ENCODE measurements at regions not wholly inside any gene's neighbourhood (a gene's known extent, or its start where the extent isn't known, plus 50 kb on each side); places are given as distances from the start of the nearest gene placed in this dataset.

DNA sequence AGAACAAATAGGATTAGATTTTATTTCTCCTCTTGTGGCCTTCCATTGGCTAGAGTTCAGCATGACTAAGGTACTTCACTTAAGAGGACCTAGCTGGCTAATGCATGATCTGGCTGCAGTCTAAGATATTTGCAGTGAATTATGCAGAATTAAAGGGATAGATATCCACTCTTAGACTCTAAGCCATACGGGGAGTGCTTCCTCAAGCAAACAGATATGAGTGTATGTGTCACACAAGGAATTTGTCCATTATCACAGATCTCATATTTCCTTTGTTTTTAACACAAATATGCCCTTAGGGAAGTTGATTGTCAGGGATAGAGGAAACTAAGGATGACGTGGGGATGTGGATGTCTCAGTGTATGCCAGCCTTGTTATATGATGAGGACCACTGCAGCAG, 88.1 kb upstream of the DHRS4 start:
- no peak overlapping the region for H3K27ac ChIP-seq
- no peaks in the 10 kb centered on the region for H4K20me1 ChIP-seq (ENCODE audit: insufficient read depth)
- H3K4me2 ChIP-seq = no peak overlapping the region
- no peaks in the 10 kb centered on the region for H3K36me3 ChIP-seq (ENCODE audit: insufficient read depth)
- H3K4me3 ChIP-seq (IDR thresholded peaks at IDR 0.05; ENCODE audit: insufficient read depth, low read depth, low read length) = no peak overlapping the region
- H3K9ac ChIP-seq = no peak overlapping the region
- no peaks in the 10 kb centered on the region for H3K79me2 ChIP-seq (ENCODE audit: insufficient read depth, low read depth)
- TF ChIP-seq, protein P1, sequence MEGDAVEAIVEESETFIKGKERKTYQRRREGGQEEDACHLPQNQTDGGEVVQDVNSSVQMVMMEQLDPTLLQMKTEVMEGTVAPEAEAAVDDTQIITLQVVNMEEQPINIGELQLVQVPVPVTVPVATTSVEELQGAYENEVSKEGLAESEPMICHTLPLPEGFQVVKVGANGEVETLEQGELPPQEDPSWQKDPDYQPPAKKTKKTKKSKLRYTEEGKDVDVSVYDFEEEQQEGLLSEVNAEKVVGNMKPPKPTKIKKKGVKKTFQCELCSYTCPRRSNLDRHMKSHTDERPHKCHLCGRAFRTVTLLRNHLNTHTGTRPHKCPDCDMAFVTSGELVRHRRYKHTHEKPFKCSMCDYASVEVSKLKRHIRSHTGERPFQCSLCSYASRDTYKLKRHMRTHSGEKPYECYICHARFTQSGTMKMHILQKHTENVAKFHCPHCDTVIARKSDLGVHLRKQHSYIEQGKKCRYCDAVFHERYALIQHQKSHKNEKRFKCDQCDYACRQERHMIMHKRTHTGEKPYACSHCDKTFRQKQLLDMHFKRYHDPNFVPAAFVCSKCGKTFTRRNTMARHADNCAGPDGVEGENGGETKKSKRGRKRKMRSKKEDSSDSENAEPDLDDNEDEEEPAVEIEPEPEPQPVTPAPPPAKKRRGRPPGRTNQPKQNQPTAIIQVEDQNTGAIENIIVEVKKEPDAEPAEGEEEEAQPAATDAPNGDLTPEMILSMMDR (conservative IDR thresholded peaks at IDR 0.05; ENCODE audit: low read depth, low read length) = no peak
- H3K4me1 ChIP-seq (ENCODE audit: low read depth, poor library complexity, severe bottlenecking) = no peaks in the 10 kb centered on the region
- H2AFZ ChIP-seq (ENCODE audit: low read depth) = no peak overlapping the region
- H3K27me3 ChIP-seq (ENCODE audit: insufficient read depth, low read depth) = no peaks in the 10 kb centered on the region

DNA sequence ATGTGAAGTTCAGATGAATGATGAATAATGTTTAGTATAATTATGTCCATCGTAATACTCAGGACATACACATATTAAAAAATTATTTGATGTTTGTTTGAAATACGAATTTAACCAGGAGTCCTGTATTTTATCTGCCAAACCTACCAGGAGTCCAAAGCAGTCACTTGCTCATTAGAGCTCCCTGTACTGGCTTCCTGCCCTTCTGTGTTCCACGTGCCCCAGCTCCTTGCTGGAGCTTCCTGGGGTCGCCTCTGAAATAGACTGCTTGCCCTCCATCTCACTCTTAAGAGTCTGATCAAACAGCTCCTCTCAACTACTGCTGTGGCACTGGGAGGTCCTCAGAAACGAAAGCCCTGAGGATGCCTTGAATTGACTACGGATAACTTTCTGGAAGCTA, 87.3 kb upstream of the DHRS4 start:
- Histone ChIP-seq H3K27me3 (ENCODE audit: insufficient read depth, low read depth) (no peaks in the 10 kb centered on the region), H4K20me1 (ENCODE audit: insufficient read depth) (no peaks in the 10 kb centered on the region), H3K79me2 (ENCODE audit: insufficient read depth, low read depth) (no peaks in the 10 kb centered on the region), H3K4me3 (IDR thresholded peaks at IDR 0.05; ENCODE audit: insufficient read depth, low read depth, low read length) (no peak overlapping the region), H3K27ac (no peak overlapping the region), H3K36me3 (ENCODE audit: insufficient read depth) (no peaks in the 10 kb centered on the region), H3K9ac (no peak overlapping the region), H2AFZ (ENCODE audit: low read depth) (no peak overlapping the region), H3K4me1 (ENCODE audit: low read depth, poor library complexity, severe bottlenecking) (no peaks in the 10 kb centered on the region), H3K4me2 (no peak overlapping the region)
- TF ChIP-seq, protein P1 (conservative IDR thresholded peaks at IDR 0.05; ENCODE audit: low read depth, low read length) = no peak

DNA sequence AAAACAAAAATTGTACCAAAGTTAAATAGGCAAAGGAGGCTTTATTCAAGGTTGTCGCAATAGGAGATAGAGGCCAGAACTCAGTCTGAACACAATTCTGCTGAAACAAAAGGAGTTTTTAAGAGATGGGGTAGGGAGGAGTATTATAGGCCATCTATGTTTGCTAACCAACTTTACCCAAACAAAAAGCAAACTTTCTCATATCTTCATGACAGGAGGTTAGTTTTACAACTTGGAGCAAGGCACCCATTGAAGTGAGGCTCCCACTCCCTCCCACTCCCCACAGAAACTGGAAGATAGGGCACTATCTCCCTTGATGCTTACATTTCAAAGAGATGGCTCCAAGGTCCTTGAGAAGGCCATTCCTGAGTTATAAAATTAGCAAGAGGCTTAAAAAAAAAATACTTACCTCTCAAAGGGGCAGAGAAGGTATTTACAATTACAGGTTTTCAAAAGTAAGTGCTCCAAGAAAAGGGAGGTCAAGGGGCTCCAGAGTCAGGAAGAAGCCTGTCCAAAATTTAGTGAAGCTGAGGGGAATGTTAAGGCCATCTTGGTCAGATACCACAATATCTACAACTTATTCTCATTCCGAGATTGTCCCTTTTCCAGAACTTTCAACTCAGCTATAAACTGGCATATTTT, 84.4 kb upstream of the DHRS4 start:
- H3K4me3 ChIP-seq (IDR thresholded peaks at IDR 0.05; ENCODE audit: insufficient read depth, low read depth, low read length) = no peak overlapping the region
- H3K36me3 ChIP-seq (ENCODE audit: insufficient read depth) = no peaks in the 10 kb centered on the region
- TF ChIP-seq, protein P1 (conservative IDR thresholded peaks at IDR 0.05; ENCODE audit: low read depth, low read length) = no peak
- no peaks in the 10 kb centered on the region for H4K20me1 ChIP-seq (ENCODE audit: insufficient read depth)
- H3K4me2 ChIP-seq = no peak overlapping the region
- H2AFZ ChIP-seq (ENCODE audit: low read depth) = no peak overlapping the region
- no peak overlapping the region for H3K27ac ChIP-seq
- no peaks in the 10 kb centered on the region for H3K4me1 ChIP-seq (ENCODE audit: low read depth, poor library complexity, severe bottlenecking)
- H3K27me3 ChIP-seq (ENCODE audit: insufficient read depth, low read depth) = no peaks in the 10 kb centered on the region
- no peak overlapping the region for H3K9ac ChIP-seq
- H3K79me2 ChIP-seq (ENCODE audit: insufficient read depth, low read depth) = no peaks in the 10 kb centered on the region

DNA sequence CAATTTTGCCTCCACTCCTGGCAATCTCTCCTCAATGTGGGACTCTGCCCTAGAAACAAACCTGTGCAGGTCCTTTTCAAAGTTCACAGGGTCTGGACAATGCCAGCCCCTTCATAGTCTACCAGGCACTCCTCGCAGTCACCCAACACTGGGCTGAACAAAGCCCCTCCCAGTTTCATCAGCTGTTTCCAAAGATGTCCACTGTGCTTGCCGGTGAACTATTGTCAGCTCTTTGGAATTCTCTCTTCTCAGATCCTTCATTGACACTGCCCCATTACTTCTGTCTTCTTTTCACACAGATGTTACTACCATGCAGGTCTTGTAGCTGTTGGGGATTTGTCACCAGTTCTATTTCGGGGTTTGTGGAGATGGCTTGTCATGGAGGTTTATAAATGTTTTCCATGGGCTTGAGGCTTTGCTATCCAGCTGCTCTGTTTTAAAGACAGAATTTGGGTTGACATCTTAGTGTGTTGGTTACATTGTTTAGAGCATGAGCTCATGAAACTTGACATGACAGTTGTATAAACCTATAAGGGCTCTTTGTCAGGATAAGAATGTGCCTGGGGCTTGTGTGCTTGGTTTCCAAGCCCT, 77.3 kb upstream of the DHRS4 start:
- Histone ChIP-seq H4K20me1 (ENCODE audit: insufficient read depth) (no peaks in the 10 kb centered on the region), H3K4me1 (ENCODE audit: low read depth, poor library complexity, severe bottlenecking) (no peaks in the 10 kb centered on the region), H3K27me3 (ENCODE audit: insufficient read depth, low read depth) (no peaks in the 10 kb centered on the region), H3K79me2 (ENCODE audit: insufficient read depth, low read depth) (no peaks in the 10 kb centered on the region), H3K9ac (no peak overlapping the region), H3K4me3 (IDR thresholded peaks at IDR 0.05; ENCODE audit: insufficient read depth, low read depth, low read length) (no peak overlapping the region), H2AFZ (ENCODE audit: low read depth) (no peak overlapping the region), H3K4me2 (no peak overlapping the region), H3K36me3 (ENCODE audit: insufficient read depth) (no peaks in the 10 kb centered on the region), H3K27ac (no peak overlapping the region)
- TF ChIP-seq, protein P1 (conservative IDR thresholded peaks at IDR 0.05; ENCODE audit: low read depth, low read length) = no peak

Measured in KMS-11 (cell line).